ENCODE measurements at regions not wholly inside any gene's neighbourhood (a gene's known extent, or its start where the extent isn't known, plus 50 kb on each side); places are given as distances from the start of the nearest gene placed in this dataset.

- no peak for TF ChIP-seq POLR2AphosphoS5 (IDR thresholded peaks at IDR 0.05; ENCODE audit: low read length)
- TF ChIP-seq JUND (IDR thresholded peaks at IDR 0.05; ENCODE audit: low read depth, low read length): no peak
- no peak for TF ChIP-seq WRNIP1 (IDR thresholded peaks at IDR 0.05; ENCODE audit: borderline replicate concordance, low read depth, low read length)
- TF ChIP-seq NFYB (IDR thresholded peaks at IDR 0.05; ENCODE audit: insufficient read depth, low read depth, low read length): no peak
Measured at GRCh38 chr18:22515250-22515649, 97.5 kb upstream of the CTAGE1 start.

Measured in GM12878 (cell line).